MV-4-11 (cell line): ENCODE measurements at regions not wholly inside any gene's neighbourhood (a gene's known extent, or its start where the extent isn't known, plus 50 kb on each side); places are given as distances from the start of the nearest gene placed in this dataset.

Experiments
- DNase-seq: peaks from one replicate; lab custom pipeline; 2025; lab: John Stamatoyannopoulos, UW

GRCh38 chr3:187823746-187824145 lies 78.5 kb upstream of the BCL6 start:
- DNase-seq: no peak

GRCh38 chr3:187827723-187828122 lies 82.5 kb upstream of the BCL6 start:
- no peak for DNase-seq

- DNase-seq: no peak
Observed at GRCh38 chr3:187828579-187829452, 83.5 kb upstream of the BCL6 start.

GRCh38 chr3:187830181-187830580 lies 84.9 kb upstream of the BCL6 start:
- DNase-seq: no peak

GRCh38 chr3:187831125-187832051 lies 86.1 kb upstream of the BCL6 start:
- DNase-seq: no peak

GRCh38 chr3:187832202-187832601 lies 86.9 kb upstream of the BCL6 start:
- DNase-seq: no peak

- no peak for DNase-seq
Observed at GRCh38 chr3:187833375-187833774, 88.1 kb upstream of the BCL6 start.

GRCh38 chr3:187833799-187834578 lies 88.7 kb upstream of the BCL6 start:
- peak; percentile 35 for DNase-seq

- no peak for DNase-seq
Observed at GRCh38 chr3:187836823-187837770, 91.8 kb upstream of the BCL6 start.

- DNase-seq: peak; percentile 52
Observed at GRCh38 chr3:187838016-187838540, 92.8 kb upstream of the BCL6 start.

- no peak for DNase-seq
Observed at GRCh38 chr3:187839422-187839821, 94.2 kb upstream of the BCL6 start.

GRCh38 chr3:187840856-187841255 lies 95.6 kb upstream of the BCL6 start:
- no peak for DNase-seq

- DNase-seq: peak; percentile 11
Observed at GRCh38 chr3:187841560-187841959, 96.3 kb upstream of the BCL6 start.

- DNase-seq: no peak
Observed at GRCh38 chr3:187843654-187844053, 98.4 kb upstream of the BCL6 start.

GRCh38 chr3:187844708-187845107 lies 99.4 kb upstream of the BCL6 start:
- DNase-seq: no peak

- no peak for DNase-seq
Observed at GRCh38 chr3:187845826-187846225, 100.6 kb upstream of the BCL6 start.

GRCh38 chr3:187848401-187848800 lies 103.1 kb upstream of the BCL6 start:
- no peak for DNase-seq

GRCh38 chr3:187849016-187849654 lies 103.9 kb upstream of the BCL6 start:
- no peak for DNase-seq

- peak; percentile 53 for DNase-seq
Observed at GRCh38 chr3:187850258-187850921, 105.1 kb upstream of the BCL6 start.
